SK-N-MC (cell line): ENCODE measurements at regions not wholly inside any gene's neighbourhood (a gene's known extent, or its start where the extent isn't known, plus 50 kb on each side); places are given as distances from the start of the nearest gene placed in this dataset.
"Not testable (repeated sequence)": the region's sequence is repeated elsewhere in the genome, so short reads cannot be mapped to it uniquely, and the experiment has no call there.

Experiments
- DNase-seq: peaks from one replicate; pipeline ENCODE4 v3.0.0-alpha.2; 2011; ENCODE audit warnings: low read depth, low spot score
- H3K27ac ChIP-seq: fragments of 200-600 bp; sonication (generic); 2 replicates; pipeline ENCODE4 v1.5.1; 2016; ENCODE audit warnings: mixed run types
- H3K36me3 ChIP-seq: fragments of 200-600 bp; sonication (generic); 2 replicates; pipeline ENCODE4 v1.6.1; 2017; ENCODE audit warnings: antibody characterized with exemption, low read length, mixed read lengths; ENCODE audit not compliant: insufficient read depth
- H3K4me3 ChIP-seq: fragments of 200-600 bp; sonication (generic); 2 replicates; pipeline ENCODE4 v1.5.1; 2016
- H3K9ac ChIP-seq: fragments of 200-600 bp; sonication (generic); 2 replicates; pipeline ENCODE4 v1.8.0; 2017; ENCODE audit warnings: mixed run types, mixed read lengths; ENCODE audit not compliant: insufficient read length
- H3K9me3 ChIP-seq: fragments of 200-600 bp; sonication (generic); 2 replicates; pipeline ENCODE4 v1.6.1; 2017; ENCODE audit warnings: low read depth, mild to moderate bottlenecking, antibody characterized with exemption, low read length, moderate library complexity, mixed read lengths
- EZH2 ChIP-seq: fragments of 200-600 bp; sonication (generic); IDR thresholded peaks from one replicate; pipeline ENCODE4 v1.6.1; 2017; ENCODE audit warnings: antibody characterized with exemption
- FOXP2 ChIP-seq: optimal IDR thresholded peaks from 2 replicates; pipeline ENCODE3; 2011; ENCODE audit warnings: mild to moderate bottlenecking, moderate library complexity; ENCODE audit not compliant: insufficient read depth; ENCODE audit errors: extremely low read length, control extremely low read depth
- POLR2AphosphoS5 ChIP-seq: IDR thresholded peaks from 2 replicates; pipeline ENCODE4 v1.6.1; 2012; ENCODE audit warnings: mild to moderate bottlenecking, low read depth, low read length, borderline replicate concordance

- Histone ChIP-seq H3K36me3 (no peaks in the 10 kb centered on the region), H3K9ac (no peak overlapping the region), H3K27ac (no peak overlapping the region), H3K4me3 (no peak overlapping the region), H3K9me3 (peaks cover 6% of the 10 kb centered on the region; the same call in 1 of the 2 replicates)
- no peak for DNase-seq
- TF ChIP-seq FOXP2 (no peak), EZH2 (no peak), POLR2AphosphoS5 (no peak)
These were observed 357.0 kb upstream of the PIK3R1 start for GRCh38 chr5:67858471-67859031.

- H3K9me3 ChIP-seq: peaks cover 6% of the 10 kb centered on the region; the same call in 1 of the 2 replicates
These were observed 358.1 kb upstream of the PIK3R1 start for GRCh38 chr5:67857502-67857901.

GRCh38 chr5:67855523-67855922, 360.0 kb upstream of the PIK3R1 start:
- Histone ChIP-seq H3K9ac (no peak overlapping the region), H3K27ac (no peak overlapping the region), H3K36me3 (no peaks in the 10 kb centered on the region), H3K9me3 (peaks cover 6% of the 10 kb centered on the region; the same call in 1 of the 2 replicates), H3K4me3 (no peak overlapping the region)
- TF ChIP-seq POLR2AphosphoS5 (no peak), EZH2 (no peak), FOXP2 (no peak)
- no peak for DNase-seq

More at GRCh38 chr5:67857502-67857901, 358.1 kb upstream of the PIK3R1 start:
- Histone ChIP-seq H3K4me3 (no peak overlapping the region), H3K27ac (no peak overlapping the region), H3K9ac (no peak overlapping the region), H3K36me3 (no peaks in the 10 kb centered on the region)
- no peak for DNase-seq
- TF ChIP-seq FOXP2: no peak
- no peak for TF ChIP-seq EZH2
- TF ChIP-seq POLR2AphosphoS5: no peak

DNA sequence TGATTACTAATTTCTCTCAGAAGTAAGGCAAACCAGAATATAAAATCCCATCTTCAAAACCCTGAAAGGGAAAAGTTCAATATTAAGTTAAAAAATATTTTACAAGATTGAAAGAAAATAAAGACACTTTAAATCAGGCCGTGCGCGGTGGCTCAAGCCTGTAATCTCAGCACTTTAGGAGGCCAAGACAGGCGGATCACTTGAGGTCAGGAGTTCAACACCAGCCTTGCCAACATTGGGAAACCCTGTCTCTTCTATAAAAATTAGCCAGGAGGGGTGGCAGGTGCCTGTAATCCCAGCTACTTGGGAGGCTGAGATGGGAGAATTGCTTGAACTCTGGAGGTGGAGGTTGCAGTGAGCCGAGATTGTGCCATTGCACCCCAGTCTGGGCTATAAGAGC, 364.6 kb upstream of the PIK3R1 start:
- not testable (repeated sequence) for DNase-seq, H3K27ac ChIP-seq, H3K9me3 ChIP-seq, H3K36me3 ChIP-seq, H3K4me3 ChIP-seq, H3K9ac ChIP-seq

GRCh38 chr5:67844924-67845323, 370.6 kb upstream of the PIK3R1 start:
- Histone ChIP-seq H3K9me3 (no peaks in the 10 kb centered on the region), H3K36me3 (no peaks in the 10 kb centered on the region), H3K9ac (no peak overlapping the region), H3K4me3 (no peak overlapping the region), H3K27ac (no peak overlapping the region)
- TF ChIP-seq POLR2AphosphoS5 (no peak), FOXP2 (no peak), EZH2 (no peak)
- no peak for DNase-seq

DNA sequence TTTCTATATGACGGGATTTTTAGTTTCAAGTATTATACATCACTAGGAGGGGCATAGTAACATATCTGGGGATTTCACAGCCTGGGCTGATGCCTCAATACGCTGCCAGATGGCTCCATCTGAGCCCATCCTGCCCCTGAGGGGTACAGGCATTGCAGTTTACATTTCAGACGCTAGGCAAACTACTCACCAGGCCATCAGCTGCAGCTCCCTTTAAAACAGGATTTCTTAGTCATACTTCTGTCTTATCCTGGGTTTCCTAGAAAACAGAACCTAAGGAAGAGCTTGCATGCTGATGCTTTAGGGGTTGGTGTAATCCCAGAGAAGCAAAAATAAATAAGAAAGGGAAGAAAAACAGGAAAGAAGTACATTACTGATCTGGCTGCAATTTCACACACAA, 372.8 kb upstream of the PIK3R1 start:
- no peak for DNase-seq
- Histone ChIP-seq H3K27ac (no peak overlapping the region), H3K9ac (no peak overlapping the region), H3K4me3 (no peak overlapping the region), H3K36me3 (no peaks in the 10 kb centered on the region), H3K9me3 (peaks cover 3% of the 10 kb centered on the region; the same call in 1 of the 2 replicates)
- TF ChIP-seq FOXP2 (no peak), POLR2AphosphoS5 (no peak), EZH2 (no peak)

DNA sequence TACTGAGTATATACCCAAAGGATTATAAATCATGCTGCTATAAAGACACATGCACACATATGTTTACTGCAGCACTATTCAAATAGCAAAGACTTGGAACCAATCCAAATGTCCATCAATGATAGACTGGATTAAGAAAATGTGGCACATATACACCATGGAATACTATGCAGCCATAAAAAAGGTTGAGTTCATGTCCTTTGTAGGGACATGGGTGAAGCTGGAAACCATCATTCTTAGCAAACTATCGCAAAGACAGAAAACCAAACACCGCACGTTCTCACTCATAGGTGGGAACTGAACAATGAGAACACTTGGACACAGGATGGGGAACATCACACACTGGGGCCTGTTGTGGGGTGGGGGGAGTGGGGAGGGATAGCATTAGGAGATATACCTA, 378.3 kb upstream of the PIK3R1 start:
- H3K36me3 ChIP-seq, H3K9ac ChIP-seq, H3K9me3 ChIP-seq, H3K4me3 ChIP-seq, DNase-seq, H3K27ac ChIP-seq: not testable (repeated sequence)

GRCh38 chr5:67836496-67836895, 379.1 kb upstream of the PIK3R1 start:
- DNase-seq, H3K9me3 ChIP-seq, H3K9ac ChIP-seq, H3K4me3 ChIP-seq, H3K27ac ChIP-seq, H3K36me3 ChIP-seq: not testable (repeated sequence)

- no peaks in the 10 kb centered on the region for H3K9me3 ChIP-seq
- no peak for DNase-seq
- TF ChIP-seq FOXP2: no peak
- TF ChIP-seq EZH2: no peak
- TF ChIP-seq POLR2AphosphoS5: no peak
- H3K4me3 ChIP-seq: no peak overlapping the region
- no peak overlapping the region for H3K27ac ChIP-seq
- no peaks in the 10 kb centered on the region for H3K36me3 ChIP-seq
- H3K9ac ChIP-seq: no peak overlapping the region
These were observed 384.5 kb upstream of the PIK3R1 start for GRCh38 chr5:67831048-67831447.
